ENCODE measurements at regions not wholly inside any gene's neighbourhood (a gene's known extent, or its start where the extent isn't known, plus 50 kb on each side); places are given as distances from the start of the nearest gene placed in this dataset.

DNA sequence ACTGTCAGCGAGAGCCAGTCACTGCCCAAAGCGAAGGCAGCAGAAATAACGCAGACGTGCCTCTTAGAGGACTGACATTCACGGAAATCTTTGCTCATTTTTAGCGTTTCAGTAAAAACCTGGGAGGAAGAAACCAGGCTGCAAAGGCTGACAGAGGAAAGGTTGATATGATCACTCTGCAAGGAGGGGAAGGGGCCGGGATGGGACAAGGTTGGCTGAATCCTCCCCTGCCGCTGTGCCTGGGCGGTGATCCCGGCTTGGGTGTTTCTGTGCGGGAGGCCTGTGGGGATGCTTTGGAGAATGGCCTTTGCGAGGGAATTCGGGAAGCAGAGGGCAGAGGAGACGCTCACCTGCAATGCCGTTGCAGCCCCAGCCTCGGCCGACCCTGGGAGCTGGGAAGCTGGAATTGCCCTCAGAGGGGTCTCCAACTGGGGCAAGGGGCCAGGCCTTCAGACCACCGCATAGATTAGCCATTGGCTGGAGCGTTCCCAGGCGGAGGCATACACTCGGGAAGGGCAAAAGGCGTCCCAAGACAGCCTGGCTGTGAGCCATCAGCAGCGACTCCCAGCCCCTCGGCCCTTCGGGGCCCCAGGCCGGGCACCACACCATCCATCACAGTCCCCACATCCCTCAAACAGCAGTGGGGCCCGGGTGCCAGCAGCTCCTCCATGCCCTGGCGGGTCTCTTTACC lies 111.7 kb upstream of the GPC1 start:
- TF ChIP-seq CTCF (IDR thresholded peaks at IDR 0.05; ENCODE audit: unreplicated experiment), result no peak
- no peak for DNase-seq (ENCODE audit: low spot score)
- Mint-ChIP-seq H3K4me1 (ENCODE audit: unreplicated experiment) (no peaks in the 10 kb centered on the region), H3K36me3 (ENCODE audit: low read depth, unreplicated experiment) (no peaks in the 10 kb centered on the region), H3K27ac (ENCODE audit: unreplicated experiment) (no peak overlapping the region), H3K27me3 (ENCODE audit: unreplicated experiment) (peaks cover 3% of the 10 kb centered on the region), H3K9me3 (ENCODE audit: unreplicated experiment) (no peaks in the 10 kb centered on the region), H3K4me3 (ENCODE audit: unreplicated experiment) (no peak overlapping the region)

GRCh38 chr2:240324312-240325015 lies 111.0 kb upstream of the GPC1 start:
- peaks cover 3% of the 10 kb centered on the region for H3K27me3 Mint-ChIP-seq (ENCODE audit: unreplicated experiment)
- H3K27ac Mint-ChIP-seq (ENCODE audit: unreplicated experiment), result no peak overlapping the region
- H3K36me3 Mint-ChIP-seq (ENCODE audit: low read depth, unreplicated experiment), result no peaks in the 10 kb centered on the region

DNA sequence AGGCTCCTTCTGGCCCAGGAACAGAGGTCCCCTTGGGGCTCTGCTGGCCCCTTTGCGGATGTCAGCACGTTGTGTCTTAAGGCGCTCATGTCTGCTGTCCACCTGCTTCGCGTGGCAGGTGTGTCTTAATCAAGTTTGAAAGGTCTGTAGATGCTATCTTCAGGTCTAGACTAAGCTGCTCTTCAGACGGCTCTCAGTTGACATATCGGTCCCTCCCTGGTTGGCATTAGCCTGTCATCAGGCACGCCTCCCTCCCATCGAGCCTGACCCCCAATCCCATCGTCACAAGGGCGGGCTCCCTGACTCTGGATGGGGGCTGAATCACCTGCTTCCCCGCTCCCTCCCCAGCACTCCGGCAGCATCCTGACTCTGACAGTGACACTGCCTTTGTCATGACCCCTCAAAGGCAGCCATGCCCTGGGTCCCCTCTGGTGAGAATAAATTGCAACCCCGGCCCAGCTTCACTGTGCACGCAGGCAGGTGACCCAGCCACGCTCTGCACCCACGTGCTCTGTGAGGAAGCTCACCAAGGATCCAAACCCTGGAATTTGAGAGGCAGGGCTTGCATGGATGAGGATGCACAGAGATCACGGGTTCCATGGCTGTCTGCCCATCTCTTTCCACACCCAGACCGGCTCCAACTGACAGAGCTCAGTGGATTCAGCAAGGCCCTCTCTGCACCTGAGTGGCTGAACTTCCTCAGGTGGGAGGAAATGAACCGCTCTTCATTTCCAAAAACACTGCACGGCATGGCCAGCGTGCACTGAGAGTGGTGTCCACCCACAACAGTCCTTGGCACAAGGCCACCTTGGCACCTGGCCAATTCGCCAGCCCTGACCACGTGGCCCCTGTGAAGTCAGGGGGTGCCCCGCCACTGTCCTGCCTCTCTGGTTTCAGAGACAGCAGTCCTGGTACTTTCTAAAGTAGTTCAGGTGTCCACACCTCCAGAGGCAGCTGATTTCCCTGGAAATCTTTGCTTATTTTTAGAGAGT lies 110.2 kb upstream of the GPC1 start:
- no peak for TF ChIP-seq CTCF (IDR thresholded peaks at IDR 0.05; ENCODE audit: unreplicated experiment)
- H3K36me3 Mint-ChIP-seq (ENCODE audit: low read depth, unreplicated experiment), result no peaks in the 10 kb centered on the region
- peaks cover 3% of the 10 kb centered on the region for H3K27me3 Mint-ChIP-seq (ENCODE audit: unreplicated experiment)
- no peaks in the 10 kb centered on the region for H3K4me1 Mint-ChIP-seq (ENCODE audit: unreplicated experiment)
- H3K27ac Mint-ChIP-seq (ENCODE audit: unreplicated experiment), result no peak overlapping the region
- DNase-seq (ENCODE audit: low spot score), result no peak
- no peak overlapping the region for H3K4me3 Mint-ChIP-seq (ENCODE audit: unreplicated experiment)
- H3K9me3 Mint-ChIP-seq (ENCODE audit: unreplicated experiment), result no peaks in the 10 kb centered on the region

More at GRCh38 chr2:240324312-240325015, 111.0 kb upstream of the GPC1 start:
- no peaks in the 10 kb centered on the region for H3K9me3 Mint-ChIP-seq (ENCODE audit: unreplicated experiment)
- no peak overlapping the region for H3K4me3 Mint-ChIP-seq (ENCODE audit: unreplicated experiment)
- no peak for TF ChIP-seq CTCF (IDR thresholded peaks at IDR 0.05; ENCODE audit: unreplicated experiment)
- no peak for DNase-seq (ENCODE audit: low spot score)
- no peaks in the 10 kb centered on the region for H3K4me1 Mint-ChIP-seq (ENCODE audit: unreplicated experiment)

GRCh38 chr2:240326246-240326645 lies 109.2 kb upstream of the GPC1 start:
- no peaks in the 10 kb centered on the region for H3K9me3 Mint-ChIP-seq (ENCODE audit: unreplicated experiment)
- H3K27me3 Mint-ChIP-seq (ENCODE audit: unreplicated experiment), result peaks cover 3% of the 10 kb centered on the region
- DNase-seq (ENCODE audit: low spot score), result no peak
- H3K4me3 Mint-ChIP-seq (ENCODE audit: unreplicated experiment), result no peak overlapping the region
- no peak for TF ChIP-seq CTCF (IDR thresholded peaks at IDR 0.05; ENCODE audit: unreplicated experiment)
- no peaks in the 10 kb centered on the region for H3K36me3 Mint-ChIP-seq (ENCODE audit: low read depth, unreplicated experiment)
- no peak overlapping the region for H3K27ac Mint-ChIP-seq (ENCODE audit: unreplicated experiment)
- H3K4me1 Mint-ChIP-seq (ENCODE audit: unreplicated experiment), result no peaks in the 10 kb centered on the region
